OCI-LY1 (cell line): ENCODE measurements at regions not wholly inside any gene's neighbourhood (a gene's known extent, or its start where the extent isn't known, plus 50 kb on each side); places are given as distances from the start of the nearest gene placed in this dataset.
"Not testable (repeated sequence)": the region's sequence is repeated elsewhere in the genome, so short reads cannot be mapped to it uniquely, and the experiment has no call there.

Source experiments
- H2AFZ ChIP-seq: fragments of 200-600 bp; sonication (generic), shearing (Covaris generic); 2 replicates; pipeline ENCODE4 v1.6.0; 2014; ENCODE audit warnings: antibody characterized with exemption, mild to moderate bottlenecking, low read length
- H3F3A ChIP-seq: fragments of 200-600 bp; sonication (generic), shearing (Covaris generic); 2 replicates; pipeline ENCODE4 v1.6.0; 2014; ENCODE audit warnings: mild to moderate bottlenecking, antibody characterized with exemption, low read length, moderate library complexity; ENCODE audit not compliant: insufficient read depth
- H3K27ac ChIP-seq: fragments of 200-600 bp; sonication (generic); 2 replicates; pipeline ENCODE4 v1.5.1; 2014; ENCODE audit warnings: low read length, mixed run types, mild to moderate bottlenecking, low read depth; ENCODE audit not compliant: poor library complexity, severe bottlenecking
- H3K27me3 ChIP-seq: fragments of 200-600 bp; sonication (generic); 2 replicates; pipeline ENCODE4 v1.6.0; 2014; ENCODE audit warnings: antibody characterized with exemption, mild to moderate bottlenecking, low read length, moderate library complexity; ENCODE audit not compliant: insufficient read depth
- H3K36me3 ChIP-seq: fragments of 200-600 bp; sonication (generic); 2 replicates; pipeline ENCODE4 v1.6.1; 2014; ENCODE audit warnings: mild to moderate bottlenecking, antibody characterized with exemption, low read length, moderate library complexity, mixed read lengths; ENCODE audit not compliant: insufficient read depth
- H3K4me1 ChIP-seq: fragments of 200-600 bp; sonication (generic); 2 replicates; pipeline ENCODE4 v1.5.1; 2014; ENCODE audit warnings: mild to moderate bottlenecking, low read length, moderate library complexity; ENCODE audit not compliant: insufficient read depth, severe bottlenecking
- H3K4me2 ChIP-seq: fragments of 200-600 bp; sonication (generic), shearing (Covaris generic); 2 replicates; pipeline ENCODE4 v1.6.1; 2014; ENCODE audit warnings: low read length
- H3K4me3 ChIP-seq: fragments of 200-600 bp; sonication (generic); 2 replicates; pipeline ENCODE4 v1.5.1; 2014; ENCODE audit warnings: low read length, low read depth, mild to moderate bottlenecking, mixed read lengths; ENCODE audit not compliant: poor library complexity, severe bottlenecking
- H3K79me2 ChIP-seq: fragments of 200-600 bp; shearing (Covaris generic); 2 replicates; pipeline ENCODE4 v1.6.1; 2016; ENCODE audit warnings: mixed run types, low read length, mixed read lengths; ENCODE audit not compliant: insufficient read depth
- H3K9ac ChIP-seq: fragments of 200-600 bp; sonication (generic), shearing (Covaris generic); 2 replicates; pipeline ENCODE4 v1.6.1; 2014; ENCODE audit warnings: mild to moderate bottlenecking, low read length, mixed read lengths
- H3K9me2 ChIP-seq: fragments of 200-600 bp; sonication (generic), shearing (Covaris generic); 2 replicates; pipeline ENCODE4 v1.6.1; 2014; ENCODE audit warnings: low read depth, mild to moderate bottlenecking, low read length, mixed read lengths
- H3K9me3 ChIP-seq: fragments of 200-600 bp; shearing (Covaris generic); 2 replicates; pipeline ENCODE4 v1.6.1; 2014; ENCODE audit warnings: low read length, mixed read lengths
- H4K20me1 ChIP-seq: fragments of 200-600 bp; sonication (generic), shearing (Covaris generic); 2 replicates; pipeline ENCODE4 v1.6.0; 2016; ENCODE audit warnings: mild to moderate bottlenecking, low read length; ENCODE audit not compliant: insufficient read depth
- CTCF ChIP-seq: fragments of 200-600 bp; sonication (generic), shearing (Covaris generic); IDR thresholded peaks from 2 replicates; pipeline ENCODE4 v1.5.1; 2017; ENCODE audit warnings: mild to moderate bottlenecking, antibody characterized with exemption, low read length, moderate library complexity, mixed read lengths
- EZH2 ChIP-seq: fragments of 200-600 bp; sonication (generic), shearing (Covaris generic); IDR thresholded peaks from 2 replicates; pipeline ENCODE4 v1.8.0; 2017; ENCODE audit warnings: borderline replicate concordance, mixed run types, mild to moderate bottlenecking, antibody characterized with exemption, low read length, moderate library complexity, mixed read lengths

- no peaks in the 10 kb centered on the region for H3K27me3 ChIP-seq
- H3K9me2 ChIP-seq = no peaks in the 10 kb centered on the region
- no peaks in the 10 kb centered on the region for H3K79me2 ChIP-seq
- H3K9ac ChIP-seq = no peak overlapping the region
- no peaks in the 10 kb centered on the region for H3F3A ChIP-seq
- H3K9me3 ChIP-seq = no peaks in the 10 kb centered on the region
- H3K4me2 ChIP-seq = no peak overlapping the region
- H3K27ac ChIP-seq = no peak overlapping the region
- no peaks in the 10 kb centered on the region for H3K36me3 ChIP-seq
- no peaks in the 10 kb centered on the region for H4K20me1 ChIP-seq
- TF ChIP-seq EZH2 (no peak), CTCF (no peak)
- no peaks in the 10 kb centered on the region for H3K4me1 ChIP-seq
- H2AFZ ChIP-seq = no peak overlapping the region
- H3K4me3 ChIP-seq = no peak overlapping the region
Observed at GRCh38 chr6:68186870-68187269, 448.2 kb upstream of the ADGRB3 start.

- no peak overlapping the region for H2AFZ ChIP-seq
- H3K27me3 ChIP-seq = no peaks in the 10 kb centered on the region
- no peak overlapping the region for H3K9ac ChIP-seq
- H3K9me2 ChIP-seq = no peaks in the 10 kb centered on the region
- TF ChIP-seq CTCF (no peak), EZH2 (no peak)
- H3K4me2 ChIP-seq = no peak overlapping the region
- H4K20me1 ChIP-seq = no peaks in the 10 kb centered on the region
- H3K27ac ChIP-seq = no peak overlapping the region
- H3K9me3 ChIP-seq = no peaks in the 10 kb centered on the region
- no peaks in the 10 kb centered on the region for H3F3A ChIP-seq
- no peaks in the 10 kb centered on the region for H3K79me2 ChIP-seq
- H3K36me3 ChIP-seq = no peaks in the 10 kb centered on the region
- no peak overlapping the region for H3K4me3 ChIP-seq
- no peaks in the 10 kb centered on the region for H3K4me1 ChIP-seq
Observed at GRCh38 chr6:68182386-68182785, 452.7 kb upstream of the ADGRB3 start.

GRCh38 chr6:68181027-68181426, 454.1 kb upstream of the ADGRB3 start:
- H3K9me3 ChIP-seq, H3K79me2 ChIP-seq, H3K36me3 ChIP-seq, H3K4me3 ChIP-seq, H3K27ac ChIP-seq, H4K20me1 ChIP-seq, H3K4me2 ChIP-seq, H3K4me1 ChIP-seq, H3K9me2 ChIP-seq, H3F3A ChIP-seq, H2AFZ ChIP-seq, H3K27me3 ChIP-seq, H3K9ac ChIP-seq: not testable (repeated sequence)

- Histone ChIP-seq H3K9me3 (peaks cover 3% of the 10 kb centered on the region; the same call in 1 of the 2 replicates), H3F3A (no peaks in the 10 kb centered on the region), H3K36me3 (no peaks in the 10 kb centered on the region), H3K9me2 (no peaks in the 10 kb centered on the region), H3K27ac (no peak overlapping the region), H2AFZ (no peak overlapping the region), H3K4me1 (no peaks in the 10 kb centered on the region), H3K79me2 (no peaks in the 10 kb centered on the region), H4K20me1 (no peaks in the 10 kb centered on the region), H3K4me2 (no peak overlapping the region), H3K27me3 (no peaks in the 10 kb centered on the region), H3K4me3 (no peak overlapping the region), H3K9ac (no peak overlapping the region)
- TF ChIP-seq CTCF = no peak
- TF ChIP-seq EZH2 = no peak
Observed at GRCh38 chr6:68173616-68174015, 461.5 kb upstream of the ADGRB3 start.
